ENCODE measurements at regions not wholly inside any gene's neighbourhood (a gene's known extent, or its start where the extent isn't known, plus 50 kb on each side); places are given as distances from the start of the nearest gene placed in this dataset.

- no peak overlapping the region for H3K9ac ChIP-seq (ENCODE audit: control insufficient read depth, extremely low read depth, insufficient read depth, low read length)
- dilution Hi-C loops (cut with MboI; ENCODE audit: extremely low pct_ligation_motif_present, low sequenced_read_pairs), result no loop called here
- DNase-seq (ENCODE audit: low read depth, low spot score) (no peak), FAIRE-seq (no peak)
- no peaks in the 10 kb centered on the region for H3K79me2 ChIP-seq (ENCODE audit: control insufficient read depth, insufficient read depth, low read length)
- H3K9me3 ChIP-seq (ENCODE audit: control insufficient read depth, low read depth, low read length), result peaks cover 3% of the 10 kb centered on the region
- H3K27me3 ChIP-seq (ENCODE audit: control insufficient read depth, extremely low read depth, insufficient read depth, low read length), result peaks cover 19% of the 10 kb centered on the region
- no peak overlapping the region for H2AFZ ChIP-seq (ENCODE audit: control insufficient read depth, low read length)
- H3K36me3 ChIP-seq (ENCODE audit: control insufficient read depth in 2 of 2, extremely low read depth in 1 of 2, insufficient read depth in 2 of 2, low read length in 2 of 2), result no peaks in the 10 kb centered on the region
- no peak overlapping the region for H3K27ac ChIP-seq (ENCODE audit: control insufficient read depth, insufficient read depth, low read length)
- TF ChIP-seq EZH2 (IDR thresholded peaks at IDR 0.05; ENCODE audit: low read length), result no peak
- TF ChIP-seq, protein P1, sequence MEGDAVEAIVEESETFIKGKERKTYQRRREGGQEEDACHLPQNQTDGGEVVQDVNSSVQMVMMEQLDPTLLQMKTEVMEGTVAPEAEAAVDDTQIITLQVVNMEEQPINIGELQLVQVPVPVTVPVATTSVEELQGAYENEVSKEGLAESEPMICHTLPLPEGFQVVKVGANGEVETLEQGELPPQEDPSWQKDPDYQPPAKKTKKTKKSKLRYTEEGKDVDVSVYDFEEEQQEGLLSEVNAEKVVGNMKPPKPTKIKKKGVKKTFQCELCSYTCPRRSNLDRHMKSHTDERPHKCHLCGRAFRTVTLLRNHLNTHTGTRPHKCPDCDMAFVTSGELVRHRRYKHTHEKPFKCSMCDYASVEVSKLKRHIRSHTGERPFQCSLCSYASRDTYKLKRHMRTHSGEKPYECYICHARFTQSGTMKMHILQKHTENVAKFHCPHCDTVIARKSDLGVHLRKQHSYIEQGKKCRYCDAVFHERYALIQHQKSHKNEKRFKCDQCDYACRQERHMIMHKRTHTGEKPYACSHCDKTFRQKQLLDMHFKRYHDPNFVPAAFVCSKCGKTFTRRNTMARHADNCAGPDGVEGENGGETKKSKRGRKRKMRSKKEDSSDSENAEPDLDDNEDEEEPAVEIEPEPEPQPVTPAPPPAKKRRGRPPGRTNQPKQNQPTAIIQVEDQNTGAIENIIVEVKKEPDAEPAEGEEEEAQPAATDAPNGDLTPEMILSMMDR (optimal IDR thresholded peaks at IDR 0.05 in 1 of 3, IDR thresholded peaks at IDR 0.05 in 1 of 3, conservative IDR thresholded peaks at IDR 0.05 in 1 of 3; ENCODE audit: extremely low read depth in 1 of 3, insufficient read depth in 2 of 3, low read length in 3 of 3), result no peak
- peaks cover 4% of the 10 kb centered on the region for H3K4me1 ChIP-seq (ENCODE audit: control insufficient read depth, extremely low read depth, insufficient read depth, low read length)
- no peaks in the 10 kb centered on the region for H3K9me1 ChIP-seq (ENCODE audit: control insufficient read depth, extremely low read depth, insufficient read depth, low read length)
- H3K4me3 ChIP-seq (ENCODE audit: control insufficient read depth in 2 of 3, extremely low read depth in 1 of 3, insufficient read depth in 2 of 3, low read depth in 1 of 3, low read length in 3 of 3), result no peak overlapping the region
- no peaks in the 10 kb centered on the region for H4K20me1 ChIP-seq (ENCODE audit: control insufficient read depth, extremely low read depth, insufficient read depth, low read length)
- no peak overlapping the region for H3K4me2 ChIP-seq (ENCODE audit: control insufficient read depth, extremely low read depth, insufficient read depth, low read depth, low read length)
Observed at GRCh38 chr15:69754313-69754712, 301.7 kb downstream of the RPLP1 start.

GRCh38 chr15:69755551-69756310, 303.1 kb downstream of the RPLP1 start:
- Histone ChIP-seq H3K4me3 (ENCODE audit: control insufficient read depth in 2 of 3, extremely low read depth in 1 of 3, insufficient read depth in 2 of 3, low read depth in 1 of 3, low read length in 3 of 3) (no peak overlapping the region), H3K36me3 (ENCODE audit: control insufficient read depth in 2 of 2, extremely low read depth in 1 of 2, insufficient read depth in 2 of 2, low read length in 2 of 2) (no peaks in the 10 kb centered on the region), H3K9me3 (ENCODE audit: control insufficient read depth, low read depth, low read length) (peaks cover 3% of the 10 kb centered on the region), H3K9me1 (ENCODE audit: control insufficient read depth, extremely low read depth, insufficient read depth, low read length) (no peaks in the 10 kb centered on the region), H3K27ac (ENCODE audit: control insufficient read depth, insufficient read depth, low read length) (no peak overlapping the region), H3K4me1 (ENCODE audit: control insufficient read depth, extremely low read depth, insufficient read depth, low read length) (peaks cover 11% of the 10 kb centered on the region), H3K27me3 (ENCODE audit: control insufficient read depth, extremely low read depth, insufficient read depth, low read length) (peaks cover 18% of the 10 kb centered on the region), H2AFZ (ENCODE audit: control insufficient read depth, low read length) (no peak overlapping the region), H3K9ac (ENCODE audit: control insufficient read depth, extremely low read depth, insufficient read depth, low read length) (no peak overlapping the region), H3K79me2 (ENCODE audit: control insufficient read depth, insufficient read depth, low read length) (no peaks in the 10 kb centered on the region), H4K20me1 (ENCODE audit: control insufficient read depth, extremely low read depth, insufficient read depth, low read length) (no peaks in the 10 kb centered on the region), H3K4me2 (ENCODE audit: control insufficient read depth, extremely low read depth, insufficient read depth, low read depth, low read length) (no peak overlapping the region)
- dilution Hi-C loops (cut with MboI; ENCODE audit: extremely low pct_ligation_motif_present, low sequenced_read_pairs), result no loop called here
- no peak for FAIRE-seq
- TF ChIP-seq, protein P1 (optimal IDR thresholded peaks at IDR 0.05 in 1 of 3, IDR thresholded peaks at IDR 0.05 in 1 of 3, conservative IDR thresholded peaks at IDR 0.05 in 1 of 3; ENCODE audit: extremely low read depth in 1 of 3, insufficient read depth in 2 of 3, low read length in 3 of 3), result no peak
- TF ChIP-seq EZH2 (IDR thresholded peaks at IDR 0.05; ENCODE audit: low read length), result no peak
- no peak for DNase-seq (ENCODE audit: low read depth, low spot score)

Data from keratinocyte (primary cell).